DND-41 (cell line): ENCODE measurements at regions not wholly inside any gene's neighbourhood (a gene's known extent, or its start where the extent isn't known, plus 50 kb on each side); places are given as distances from the start of the nearest gene placed in this dataset.

Experiments
- ATAC-seq: fragments of 200-7000 bp; cut with Tn5 transposase; 3 replicates; pipeline ENCODE4 v1.9.1; 2021; ENCODE audit warnings: low read depth; ENCODE audit not compliant: insufficient read depth
- DNase-seq: peaks from one replicate; pipeline ENCODE4 v3.0.0-alpha.2; 2020
- H2AFZ ChIP-seq: 2 replicates; pipeline ENCODE4 v1.6.0; 2012; ENCODE audit warnings: low read depth, low read length
- H3K27ac ChIP-seq: 2 replicates; pipeline ENCODE4 v1.5.1; 2012; ENCODE audit warnings: low read length, inconsistent platforms
- H3K27me3 ChIP-seq: fragments of 200-600 bp; sonication (generic); 2 replicates; pipeline ENCODE4 v1.6.0; 2012; ENCODE audit warnings: low read length, mild to moderate bottlenecking, inconsistent platforms; ENCODE audit not compliant: insufficient read depth, poor library complexity
- H3K36me3 ChIP-seq: 2 replicates; pipeline ENCODE4 v1.5.1; 2012; ENCODE audit warnings: low read length, inconsistent platforms; ENCODE audit not compliant: insufficient read depth
- H3K4me1 ChIP-seq: 2 replicates; pipeline ENCODE4 v1.5.1; 2012; ENCODE audit warnings: mild to moderate bottlenecking, low read length; ENCODE audit not compliant: insufficient read depth
- H3K4me2 ChIP-seq: 2 replicates; pipeline ENCODE4 v1.6.0; 2012; ENCODE audit warnings: mild to moderate bottlenecking, moderate library complexity, low read length, inconsistent platforms; ENCODE audit not compliant: insufficient read depth
- H3K4me3 ChIP-seq, 2 experiments: fragments of 200-600 bp in 1 of 2; shearing (Covaris generic) in 1 of 2; 2 replicates each; pipeline ENCODE4 v1.5.1; 2012 to 2016; ENCODE audit warnings: inconsistent platforms in 2 of 2, low read length in 2 of 2, mild to moderate bottlenecking in 2 of 2, low read depth in 1 of 2, moderate library complexity in 1 of 2
- H3K79me2 ChIP-seq: 2 replicates; pipeline ENCODE4 v1.6.0; 2012; ENCODE audit warnings: low read length, inconsistent platforms; ENCODE audit not compliant: insufficient read depth
- H3K9ac ChIP-seq: 2 replicates; pipeline ENCODE4 v1.6.0; 2012; ENCODE audit warnings: low read depth, mild to moderate bottlenecking, inconsistent platforms, low read length, moderate library complexity
- H3K9me3 ChIP-seq: 2 replicates; pipeline ENCODE4 v1.5.1; 2012; ENCODE audit warnings: low read length, moderate library complexity, mild to moderate bottlenecking, inconsistent platforms; ENCODE audit not compliant: insufficient read depth, severe bottlenecking
- H4K20me1 ChIP-seq: 2 replicates; pipeline ENCODE4 v1.6.0; 2012; ENCODE audit warnings: low read length; ENCODE audit not compliant: insufficient read depth
- EZH2 ChIP-seq: IDR thresholded peaks from 3 replicates; pipeline ENCODE4 v1.6.1; 2012; ENCODE audit warnings: borderline replicate concordance, low read depth, mild to moderate bottlenecking, moderate library complexity, low read length, inconsistent platforms; ENCODE audit not compliant: severe bottlenecking
- TF ChIP-seq, protein P1 (sequence below): IDR thresholded peaks from 2 replicates; pipeline ENCODE4 v1.5.1; 2012; ENCODE audit warnings: borderline replicate concordance, low read length, moderate library complexity, mild to moderate bottlenecking; ENCODE audit not compliant: poor library complexity, severe bottlenecking; ENCODE audit errors: extremely low read depth

DNA sequence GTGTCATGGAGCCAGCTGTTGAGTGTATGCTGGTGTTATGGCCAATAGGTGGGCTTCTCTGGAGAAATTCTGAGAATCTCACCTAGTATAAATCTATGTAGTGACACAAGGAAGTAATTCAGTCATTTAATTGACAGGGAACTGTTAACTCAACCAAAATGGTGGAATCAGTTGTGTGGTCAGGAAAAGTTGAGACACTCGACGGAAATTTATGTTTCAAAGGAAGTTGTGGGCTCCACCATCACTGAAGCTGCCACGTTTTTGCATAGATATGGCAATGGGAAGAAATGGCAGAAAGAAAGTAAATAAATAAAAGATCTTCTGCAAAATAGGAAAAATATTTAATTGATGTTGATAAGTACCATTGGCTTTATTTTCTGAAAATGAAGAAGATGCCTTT, 84.5 kb downstream of the ATP6V1G3 start:
- H3K4me3 ChIP-seq, result no peak overlapping the region
- H4K20me1 ChIP-seq, result no peaks in the 10 kb centered on the region
- H3K4me2 ChIP-seq, result no peak overlapping the region
- no peak overlapping the region for H2AFZ ChIP-seq
- H3K27ac ChIP-seq, result no peak overlapping the region
- H3K79me2 ChIP-seq, result no peaks in the 10 kb centered on the region
- no peaks in the 10 kb centered on the region for H3K36me3 ChIP-seq
- TF ChIP-seq, protein P1, sequence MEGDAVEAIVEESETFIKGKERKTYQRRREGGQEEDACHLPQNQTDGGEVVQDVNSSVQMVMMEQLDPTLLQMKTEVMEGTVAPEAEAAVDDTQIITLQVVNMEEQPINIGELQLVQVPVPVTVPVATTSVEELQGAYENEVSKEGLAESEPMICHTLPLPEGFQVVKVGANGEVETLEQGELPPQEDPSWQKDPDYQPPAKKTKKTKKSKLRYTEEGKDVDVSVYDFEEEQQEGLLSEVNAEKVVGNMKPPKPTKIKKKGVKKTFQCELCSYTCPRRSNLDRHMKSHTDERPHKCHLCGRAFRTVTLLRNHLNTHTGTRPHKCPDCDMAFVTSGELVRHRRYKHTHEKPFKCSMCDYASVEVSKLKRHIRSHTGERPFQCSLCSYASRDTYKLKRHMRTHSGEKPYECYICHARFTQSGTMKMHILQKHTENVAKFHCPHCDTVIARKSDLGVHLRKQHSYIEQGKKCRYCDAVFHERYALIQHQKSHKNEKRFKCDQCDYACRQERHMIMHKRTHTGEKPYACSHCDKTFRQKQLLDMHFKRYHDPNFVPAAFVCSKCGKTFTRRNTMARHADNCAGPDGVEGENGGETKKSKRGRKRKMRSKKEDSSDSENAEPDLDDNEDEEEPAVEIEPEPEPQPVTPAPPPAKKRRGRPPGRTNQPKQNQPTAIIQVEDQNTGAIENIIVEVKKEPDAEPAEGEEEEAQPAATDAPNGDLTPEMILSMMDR, result no peak
- H3K4me1 ChIP-seq, result no peaks in the 10 kb centered on the region
- H3K9ac ChIP-seq, result no peak overlapping the region
- H3K27me3 ChIP-seq, result no peaks in the 10 kb centered on the region
- no peaks in the 10 kb centered on the region for H3K9me3 ChIP-seq
- no peak for ATAC-seq
- DNase-seq, result no peak

DNA sequence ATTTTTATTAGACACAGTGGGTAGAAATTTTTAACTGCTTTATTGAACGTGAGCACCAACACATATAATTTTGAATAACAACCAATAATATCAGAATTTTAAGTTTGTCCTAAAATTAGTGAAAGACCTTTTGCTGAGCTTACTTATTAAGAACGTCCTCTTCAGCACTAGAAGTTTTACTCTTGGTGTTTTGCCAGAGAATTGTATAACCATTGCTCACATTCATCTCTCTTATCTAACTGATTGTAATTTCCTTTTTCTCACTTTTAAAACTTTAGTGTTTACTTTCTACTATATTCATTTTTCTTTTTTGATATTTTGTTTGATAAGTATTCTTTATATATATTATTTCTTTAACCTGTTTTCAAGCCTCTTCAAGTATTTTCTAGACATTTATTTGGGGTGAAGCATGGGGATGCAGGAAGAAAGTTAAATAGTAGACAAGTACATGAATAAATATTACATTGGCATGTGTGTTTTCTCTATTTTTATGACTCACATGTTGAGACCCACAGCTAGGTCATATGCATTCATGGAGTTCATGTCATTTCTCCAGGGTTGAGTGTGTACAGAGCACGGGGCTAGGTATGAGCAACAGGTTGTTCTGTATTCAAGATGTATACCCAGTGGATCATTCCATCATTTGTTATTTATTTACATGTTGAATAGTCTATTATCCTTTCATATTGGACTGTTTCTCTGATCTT, 90.6 kb downstream of the ATP6V1G3 start:
- H3K4me1 ChIP-seq, result peaks cover 4% of the 10 kb centered on the region
- no peak overlapping the region for H2AFZ ChIP-seq
- no peaks in the 10 kb centered on the region for H3K36me3 ChIP-seq
- no peak for ATAC-seq
- H3K27ac ChIP-seq, result no peak overlapping the region
- H3K79me2 ChIP-seq, result no peaks in the 10 kb centered on the region
- DNase-seq, result no peak
- no peaks in the 10 kb centered on the region for H4K20me1 ChIP-seq
- H3K9me3 ChIP-seq, result no peaks in the 10 kb centered on the region
- no peak overlapping the region for H3K4me3 ChIP-seq
- no peak overlapping the region for H3K9ac ChIP-seq
- H3K4me2 ChIP-seq, result no peak overlapping the region
- no peak for TF ChIP-seq EZH2
- TF ChIP-seq, protein P1, result no peak
- H3K27me3 ChIP-seq, result no peaks in the 10 kb centered on the region

DNA sequence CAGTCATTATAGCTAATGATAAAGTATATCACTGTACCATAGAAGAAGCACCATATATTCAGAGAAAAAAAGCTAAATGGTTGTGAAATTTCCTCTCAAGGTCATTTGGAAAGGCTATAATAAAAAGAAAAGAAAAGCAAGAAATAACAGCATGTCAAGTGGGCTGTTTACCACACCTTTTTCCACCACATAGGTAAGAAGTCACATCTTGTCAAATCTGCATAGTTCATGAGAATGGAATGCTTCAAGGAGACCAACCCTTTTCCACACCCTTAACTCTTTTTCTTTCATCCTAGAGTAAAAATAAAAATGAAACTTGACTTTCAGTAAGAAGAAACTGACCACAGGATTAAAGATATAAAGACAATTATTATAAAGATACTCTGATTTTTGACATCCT, 91.2 kb downstream of the ATP6V1G3 start:
- Histone ChIP-seq H3K36me3 (no peaks in the 10 kb centered on the region), H3K27ac (no peak overlapping the region)
- DNase-seq, result no peak

More for the DNA sequence above, 91.2 kb downstream of the ATP6V1G3 start:
- Histone ChIP-seq H3K4me2 (no peak overlapping the region), H3K4me3 (no peak overlapping the region), H2AFZ (no peak overlapping the region), H3K9ac (no peak overlapping the region), H3K27me3 (no peaks in the 10 kb centered on the region), H3K9me3 (no peaks in the 10 kb centered on the region), H3K79me2 (no peaks in the 10 kb centered on the region), H4K20me1 (no peaks in the 10 kb centered on the region), H3K4me1 (peaks cover 4% of the 10 kb centered on the region)
- no peak for ATAC-seq
- no peak for TF ChIP-seq EZH2
- TF ChIP-seq, protein P1, result no peak
